Uterus (tissue), 2 donors: ENCODE measurements at regions not wholly inside any gene's neighbourhood (a gene's known extent, or its start where the extent isn't known, plus 50 kb on each side); places are given as distances from the start of the nearest gene placed in this dataset.

Source experiments
- POLR2A ChIP-seq, 2 donors: fragments of 450-650 bp; IDR thresholded peaks; one replicate each; pipeline ENCODE4 v1.6.1; 2016; ENCODE audit warnings: antibody characterized with exemption in 2 of 2, mild to moderate bottlenecking in 1 of 2, moderate library complexity in 1 of 2
- TF ChIP-seq, protein P1 (sequence below), 4 experiments: fragments of 200-600 bp in 2 of 4; fragments of 450-650 bp in 2 of 4; sonication (generic) in 2 of 4; IDR thresholded peaks; one replicate each; pipeline ENCODE4 v1.5.1; 2016 to 2019; ENCODE audit warnings: antibody characterized with exemption in 4 of 4, mild to moderate bottlenecking in 2 of 4, moderate library complexity in 1 of 4

DNA sequence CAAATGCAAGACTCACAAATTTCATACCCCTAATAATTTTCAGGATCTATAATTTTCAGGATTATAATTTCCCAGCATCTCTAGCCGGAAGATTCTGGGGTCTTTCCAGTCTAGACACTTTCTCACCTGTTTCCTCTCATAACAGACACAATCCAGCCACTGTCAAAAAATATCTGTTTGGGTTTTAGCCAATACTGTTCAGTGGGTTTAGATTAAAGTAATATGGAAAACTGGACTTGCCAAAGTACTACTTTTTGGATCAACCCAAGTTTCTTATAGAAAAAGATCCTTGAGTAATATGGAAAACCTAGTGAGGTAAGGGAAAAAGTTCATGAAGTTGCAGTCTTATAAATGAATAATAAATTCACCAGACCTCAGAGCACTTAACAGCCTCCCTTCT, 62.1 kb upstream of the NEBL start:
- TF ChIP-seq, protein P1, sequence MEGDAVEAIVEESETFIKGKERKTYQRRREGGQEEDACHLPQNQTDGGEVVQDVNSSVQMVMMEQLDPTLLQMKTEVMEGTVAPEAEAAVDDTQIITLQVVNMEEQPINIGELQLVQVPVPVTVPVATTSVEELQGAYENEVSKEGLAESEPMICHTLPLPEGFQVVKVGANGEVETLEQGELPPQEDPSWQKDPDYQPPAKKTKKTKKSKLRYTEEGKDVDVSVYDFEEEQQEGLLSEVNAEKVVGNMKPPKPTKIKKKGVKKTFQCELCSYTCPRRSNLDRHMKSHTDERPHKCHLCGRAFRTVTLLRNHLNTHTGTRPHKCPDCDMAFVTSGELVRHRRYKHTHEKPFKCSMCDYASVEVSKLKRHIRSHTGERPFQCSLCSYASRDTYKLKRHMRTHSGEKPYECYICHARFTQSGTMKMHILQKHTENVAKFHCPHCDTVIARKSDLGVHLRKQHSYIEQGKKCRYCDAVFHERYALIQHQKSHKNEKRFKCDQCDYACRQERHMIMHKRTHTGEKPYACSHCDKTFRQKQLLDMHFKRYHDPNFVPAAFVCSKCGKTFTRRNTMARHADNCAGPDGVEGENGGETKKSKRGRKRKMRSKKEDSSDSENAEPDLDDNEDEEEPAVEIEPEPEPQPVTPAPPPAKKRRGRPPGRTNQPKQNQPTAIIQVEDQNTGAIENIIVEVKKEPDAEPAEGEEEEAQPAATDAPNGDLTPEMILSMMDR (IDR thresholded peaks at IDR 0.05): no peak
- no peak for TF ChIP-seq POLR2A (IDR thresholded peaks at IDR 0.05)
